HG03196 (cell line): ENCODE measurements at regions not wholly inside any gene's neighbourhood (a gene's known extent, or its start where the extent isn't known, plus 50 kb on each side); places are given as distances from the start of the nearest gene placed in this dataset.
"Not testable (repeated sequence)": the region's sequence is repeated elsewhere in the genome, so short reads cannot be mapped to it uniquely, and the experiment has no call there.

Experiments used
- ATAC-seq: cut with Tn5 transposase; IDR thresholded peaks from one replicate; pipeline ENCODE4 v1.9.1; 2021; ENCODE audit not compliant: unreplicated experiment

DNA sequence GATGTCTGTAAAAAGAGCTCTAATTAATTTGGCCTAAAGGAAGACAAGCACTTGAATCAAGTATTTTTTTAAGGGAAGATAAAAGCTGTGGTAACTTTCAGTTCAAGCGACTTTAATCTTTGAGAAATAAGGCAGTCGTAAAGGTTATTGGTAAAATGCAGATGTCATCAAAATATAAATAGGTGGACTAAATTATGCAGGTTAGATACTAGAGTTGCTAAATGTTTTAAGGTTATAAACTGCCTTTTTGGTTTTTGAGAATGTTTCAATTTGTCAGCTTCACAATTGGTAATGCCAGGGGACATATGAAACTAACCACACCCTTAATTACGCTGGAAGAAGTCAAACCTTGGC lies 159.5 kb upstream of the OLIG3 start:
- ATAC-seq: no peak

DNA sequence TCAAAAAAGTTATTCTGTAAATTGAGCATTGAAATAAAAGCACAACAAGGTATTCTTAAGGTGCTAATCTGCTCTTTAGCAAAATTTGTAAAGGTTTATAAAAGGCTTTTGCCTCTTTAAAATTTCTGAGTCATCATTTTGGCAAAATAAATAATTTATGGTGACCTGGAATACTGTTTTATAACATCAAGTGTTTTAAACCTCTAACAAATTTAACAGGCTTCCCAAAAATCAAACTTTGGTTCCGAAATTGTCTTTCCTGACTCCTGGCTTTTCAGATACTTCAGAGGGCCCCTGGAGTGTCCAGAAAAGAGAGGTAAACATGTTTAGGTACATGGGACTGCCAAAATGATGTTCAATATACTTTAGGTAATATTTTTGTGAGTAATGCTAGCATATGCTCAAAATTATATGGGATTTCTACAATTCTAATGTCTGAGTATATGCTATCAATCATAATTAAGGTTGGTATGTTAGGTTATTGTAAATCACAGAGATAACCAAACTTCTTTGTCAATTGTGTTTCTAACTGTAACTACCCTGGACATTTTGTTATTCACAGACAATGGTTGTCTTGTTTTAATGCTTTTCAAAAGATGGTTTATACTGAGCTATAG lies 160.3 kb upstream of the OLIG3 start:
- ATAC-seq: no peak

GRCh38 chr6:137655291-137655690 lies 161.1 kb upstream of the OLIG3 start:
- ATAC-seq: no peak

DNA sequence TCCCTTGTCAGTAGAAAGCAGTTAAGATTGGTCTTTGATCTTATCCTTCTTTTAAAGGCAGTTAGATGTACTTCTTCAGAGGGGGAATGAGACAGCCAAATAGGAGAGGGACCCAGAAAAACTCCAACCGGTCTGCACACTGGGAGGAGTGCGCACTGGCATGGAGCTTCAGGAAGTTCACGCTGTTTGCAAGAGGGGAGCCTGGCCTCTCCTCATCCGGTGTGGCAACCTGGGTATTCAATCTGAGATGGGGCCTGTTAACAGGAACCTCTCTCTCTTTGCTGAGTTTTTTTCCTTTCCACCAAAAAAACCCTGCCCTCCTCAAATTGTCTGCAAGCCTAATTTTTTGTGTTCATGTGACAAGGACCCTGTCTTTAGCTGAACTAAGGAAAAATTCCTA lies 162.5 kb upstream of the OLIG3 start:
- no peak for ATAC-seq

- ATAC-seq: no peak
Observed at GRCh38 chr6:137657351-137657911, 163.2 kb upstream of the OLIG3 start.

DNA sequence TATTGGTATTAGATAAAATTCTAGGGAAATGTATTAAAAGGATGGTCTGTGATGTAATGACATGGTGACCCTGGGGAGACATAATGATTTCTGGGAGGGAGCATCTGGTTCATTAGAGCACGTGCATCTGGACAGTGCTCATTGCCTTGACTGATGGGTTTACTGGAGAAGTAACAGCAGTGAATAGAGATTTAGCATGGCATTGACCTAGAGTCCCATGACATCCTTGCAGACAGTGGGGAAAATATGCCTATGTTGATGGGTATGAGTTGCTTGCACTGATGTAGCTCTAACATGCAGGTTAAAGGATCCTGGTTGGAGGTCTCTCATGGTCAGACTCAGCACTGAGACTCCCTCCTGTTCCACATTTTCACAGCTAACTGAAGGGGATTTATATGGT lies 164.1 kb upstream of the OLIG3 start:
- ATAC-seq: no peak

- no peak for ATAC-seq
Observed at GRCh38 chr6:137659871-137660270, 165.7 kb upstream of the OLIG3 start.

DNA sequence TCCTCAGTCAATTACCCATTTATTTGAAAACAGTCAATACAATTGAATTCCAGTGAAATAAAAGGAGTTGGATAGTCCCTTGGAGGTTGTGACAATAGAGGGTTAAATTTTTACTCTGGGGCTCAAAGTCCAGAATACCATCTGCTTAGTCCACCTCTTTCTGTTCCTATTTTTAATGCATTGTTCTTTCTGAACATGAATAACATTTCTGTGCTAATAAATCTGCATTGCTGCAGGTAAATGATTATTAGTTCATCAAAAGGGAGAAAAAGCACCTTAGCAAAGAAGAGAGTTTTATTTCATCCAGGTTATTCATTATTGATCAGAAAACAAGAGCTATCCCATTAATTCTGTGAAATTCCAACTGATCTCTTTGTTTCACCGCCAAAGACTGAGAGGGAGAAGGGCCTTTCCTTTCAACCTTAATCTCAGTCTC lies 166.1 kb upstream of the OLIG3 start:
- no peak for ATAC-seq

- no peak for ATAC-seq
Observed at GRCh38 chr6:137661601-137662000, 167.4 kb upstream of the OLIG3 start.

GRCh38 chr6:137664183-137664582 lies 170.0 kb upstream of the OLIG3 start:
- no peak for ATAC-seq

DNA sequence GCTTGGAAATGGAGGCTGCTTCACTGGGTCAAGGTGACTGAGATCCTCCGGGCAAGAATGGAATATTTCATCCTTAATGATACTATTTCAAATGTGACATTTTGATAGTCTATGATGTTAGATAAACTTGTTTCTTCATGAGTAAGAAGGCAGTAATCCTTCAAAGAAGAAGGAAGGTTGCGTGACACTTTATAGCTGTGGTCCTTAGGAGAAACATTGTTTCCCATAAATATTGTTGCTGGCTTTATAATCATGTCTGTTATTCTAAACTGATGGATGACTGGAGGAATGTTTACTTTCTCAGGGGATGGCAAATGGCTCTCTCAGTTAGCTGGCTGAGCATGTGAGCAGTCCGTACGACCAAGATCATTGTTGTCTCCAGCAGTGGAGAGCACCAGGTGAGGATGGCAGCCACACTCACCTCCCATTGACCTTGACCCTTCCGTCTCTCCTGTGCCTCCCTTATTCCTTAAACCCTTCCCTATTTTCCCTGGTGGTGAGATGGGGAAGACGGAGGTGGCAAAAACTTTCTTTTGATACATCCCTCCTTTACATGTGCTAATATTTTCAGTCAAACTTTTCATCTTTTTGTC lies 171.2 kb upstream of the OLIG3 start:
- ATAC-seq: no peak

DNA sequence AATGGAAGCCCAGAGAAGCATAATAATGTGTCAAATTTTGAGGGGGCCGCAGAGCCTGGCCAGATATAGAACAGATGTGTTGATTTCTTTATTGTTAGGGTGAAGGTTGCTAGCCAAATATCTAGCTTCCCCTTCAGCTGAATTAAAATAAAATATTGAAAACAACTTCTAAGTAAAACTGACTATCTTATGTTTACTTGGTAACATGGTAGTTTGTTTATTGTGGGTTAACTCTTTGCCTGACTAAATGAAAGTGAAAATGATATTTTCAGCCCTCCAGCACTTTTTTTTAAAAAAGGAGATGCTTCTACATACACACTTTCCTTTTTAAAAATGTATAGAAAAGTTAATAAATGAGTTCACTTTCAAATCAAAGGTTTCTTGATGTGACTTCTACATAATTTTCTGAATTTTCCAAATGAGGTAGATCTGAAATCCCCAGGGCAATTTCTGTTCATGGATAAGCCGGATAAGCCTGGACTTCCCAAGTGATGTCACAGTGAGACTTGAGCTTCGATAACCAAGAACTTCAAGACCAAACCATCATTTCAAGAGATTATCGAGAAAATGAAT lies 172.1 kb upstream of the OLIG3 start:
- ATAC-seq: no peak

DNA sequence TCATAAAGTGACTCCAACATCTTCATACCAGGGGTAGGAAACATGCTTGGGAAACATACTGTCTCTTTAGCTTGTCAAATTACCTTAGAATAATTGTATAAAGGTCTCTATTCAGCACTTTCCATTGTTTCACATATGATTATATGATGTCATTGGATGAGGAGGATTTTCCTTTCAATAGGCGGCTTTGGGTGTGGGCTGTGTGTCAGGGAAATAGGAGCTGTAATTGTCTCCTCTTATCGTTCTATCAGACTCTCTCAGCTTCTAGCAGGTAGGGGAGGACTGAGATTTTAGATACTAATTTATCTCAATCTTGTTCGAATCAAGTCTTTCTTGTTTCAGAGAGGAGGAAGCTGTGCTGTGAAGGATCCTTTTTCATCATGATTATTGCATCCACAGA lies 179.4 kb upstream of the OLIG3 start:
- no peak for ATAC-seq

DNA sequence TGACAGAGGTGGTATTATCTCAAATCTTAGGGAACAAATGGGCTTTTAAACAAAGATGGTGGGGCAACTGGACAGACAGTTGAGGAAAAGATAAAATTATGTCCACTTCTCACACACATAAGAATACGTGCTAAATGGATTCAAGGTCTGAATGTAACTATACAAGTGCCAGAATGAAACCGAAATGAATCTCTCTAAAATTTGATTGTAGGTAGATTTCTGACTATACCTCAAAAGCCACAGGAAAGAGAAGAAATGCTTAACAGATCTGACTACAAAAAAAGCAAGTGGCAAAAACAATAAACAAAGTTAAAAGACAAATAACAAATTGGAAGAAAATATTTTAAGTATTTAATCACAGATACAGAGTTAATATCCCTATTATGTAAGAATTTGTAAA lies 182.7 kb upstream of the OLIG3 start:
- ATAC-seq: no peak

DNA sequence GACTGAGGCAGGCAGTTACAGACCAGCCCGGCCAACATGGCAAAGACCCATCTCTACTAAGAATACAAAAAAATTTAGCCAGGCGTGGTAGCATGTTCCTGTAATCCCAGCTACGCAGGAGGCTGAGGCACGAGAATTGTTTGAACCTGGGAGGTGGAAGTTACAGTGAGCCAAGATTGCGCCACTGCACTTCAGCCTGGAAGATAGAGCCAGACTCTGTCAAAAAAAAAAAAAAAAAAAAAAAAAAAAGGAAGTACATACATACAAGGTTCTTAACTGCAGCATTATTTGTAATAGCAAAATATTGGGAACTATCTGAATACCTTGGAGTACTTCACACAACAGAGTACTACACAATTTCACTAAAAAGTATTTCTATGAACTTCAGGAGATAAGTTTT lies 183.5 kb upstream of the OLIG3 start:
- no peak for ATAC-seq

DNA sequence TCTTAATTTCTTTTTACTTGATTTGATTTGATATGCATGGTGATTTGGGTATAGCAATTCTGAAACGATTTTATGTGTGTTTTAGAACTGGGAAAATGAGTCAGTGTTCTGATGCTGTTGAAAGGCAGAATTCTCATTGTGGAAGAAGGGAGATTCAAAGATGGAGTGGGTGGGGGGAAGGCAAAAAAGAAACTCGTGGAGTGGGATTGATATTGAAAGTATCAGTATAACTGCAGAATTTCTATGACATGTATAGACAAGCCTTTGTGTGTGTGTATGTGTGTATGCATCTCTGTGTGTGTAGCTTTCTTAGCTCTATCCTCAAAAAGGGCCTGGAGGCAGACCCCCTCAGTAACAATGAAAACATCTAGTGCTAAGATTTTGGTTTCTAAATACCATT lies 184.3 kb upstream of the OLIG3 start:
- ATAC-seq: no peak

GRCh38 chr6:137680705-137681346 lies 186.2 kb upstream of the TNFAIP3 start:
- ATAC-seq: no peak

- no peak for ATAC-seq
Observed at GRCh38 chr6:137681445-137682009, 185.5 kb upstream of the TNFAIP3 start.

GRCh38 chr6:137682658-137683057 lies 184.4 kb upstream of the TNFAIP3 start:
- not testable (repeated sequence) for ATAC-seq

DNA sequence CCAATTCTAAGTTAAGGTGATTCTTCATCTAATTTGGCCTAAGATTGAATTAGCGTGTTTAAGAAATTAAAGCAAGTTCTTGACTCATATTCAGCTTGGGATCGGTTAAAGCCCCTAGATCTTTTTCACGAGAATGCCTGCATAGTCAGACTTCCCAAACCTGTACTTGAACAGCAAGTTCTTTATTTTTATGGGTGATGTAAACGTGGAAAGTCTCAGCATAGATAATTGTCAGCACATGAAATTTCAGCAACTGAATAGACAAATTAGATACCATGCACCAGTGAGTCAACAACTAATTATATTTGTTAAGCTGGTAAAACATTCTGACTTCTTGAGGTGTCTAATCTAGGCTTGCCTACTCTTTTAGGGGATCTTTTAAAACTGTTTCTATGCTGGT lies 183.1 kb upstream of the TNFAIP3 start:
- ATAC-seq: no peak

GRCh38 chr6:137685798-137686375 lies 181.2 kb upstream of the TNFAIP3 start:
- no peak for ATAC-seq
